Coronary artery (tissue), 2 donors: ENCODE measurements at regions not wholly inside any gene's neighbourhood (a gene's known extent, or its start where the extent isn't known, plus 50 kb on each side); places are given as distances from the start of the nearest gene placed in this dataset.
"Not testable (repeated sequence)": the region's sequence is repeated elsewhere in the genome, so short reads cannot be mapped to it uniquely, and the experiment has no call there.

Experiments
- DNase-seq: peaks from one replicate; pipeline ENCODE4 v3.0.0-alpha.2; 2017; ENCODE audit warnings: low spot score
- H3K27ac ChIP-seq, 2 donors: fragments of 200-600 bp; sonication (generic); one replicate each; pipeline ENCODE4 v1.5.1; 2016 to 2019
- H3K4me3 ChIP-seq: fragments of 200-600 bp; sonication (generic); 2 replicates; pipeline ENCODE4 v1.5.1; 2016; ENCODE audit warnings: mild to moderate bottlenecking, moderate library complexity
- CTCF ChIP-seq: fragments of 200-600 bp; sonication (generic); IDR thresholded peaks from one replicate; pipeline ENCODE4 v1.5.1; 2019; ENCODE audit warnings: antibody characterized with exemption

DNA sequence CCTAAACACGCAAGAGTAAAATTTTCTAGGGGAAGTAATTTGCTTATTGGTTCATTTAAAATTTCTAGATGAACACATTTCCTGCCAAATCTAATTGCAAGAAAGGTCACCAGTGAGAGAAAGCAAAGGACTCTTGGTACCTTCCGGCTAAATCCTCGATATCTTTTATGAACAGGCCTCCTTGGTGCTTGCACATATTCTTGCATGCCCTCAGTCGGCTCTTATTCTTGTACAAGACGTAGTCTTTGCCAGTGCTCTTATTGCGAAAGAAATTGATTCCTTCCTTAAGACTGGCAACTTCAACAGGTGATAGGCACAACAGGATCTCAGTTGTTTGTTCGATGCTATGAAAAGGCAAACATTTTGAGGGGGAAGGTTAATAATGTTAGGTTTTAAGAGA, 141.7 kb upstream of the CARMIL1 start:
- peak overlapping the region; percentile 93 to 97 for H3K27ac ChIP-seq
- peak overlapping the region; percentile 77 for H3K4me3 ChIP-seq
- no peak for DNase-seq
- no peak for TF ChIP-seq CTCF

- no peak for TF ChIP-seq CTCF
- Histone ChIP-seq H3K4me3 (peak overlapping the region; percentile 77), H3K27ac (peak overlapping the region; percentile 93 to 97)
- DNase-seq: no peak
These were observed 141.3 kb upstream of the CARMIL1 start for GRCh38 chr6:25137916-25138232.

DNA sequence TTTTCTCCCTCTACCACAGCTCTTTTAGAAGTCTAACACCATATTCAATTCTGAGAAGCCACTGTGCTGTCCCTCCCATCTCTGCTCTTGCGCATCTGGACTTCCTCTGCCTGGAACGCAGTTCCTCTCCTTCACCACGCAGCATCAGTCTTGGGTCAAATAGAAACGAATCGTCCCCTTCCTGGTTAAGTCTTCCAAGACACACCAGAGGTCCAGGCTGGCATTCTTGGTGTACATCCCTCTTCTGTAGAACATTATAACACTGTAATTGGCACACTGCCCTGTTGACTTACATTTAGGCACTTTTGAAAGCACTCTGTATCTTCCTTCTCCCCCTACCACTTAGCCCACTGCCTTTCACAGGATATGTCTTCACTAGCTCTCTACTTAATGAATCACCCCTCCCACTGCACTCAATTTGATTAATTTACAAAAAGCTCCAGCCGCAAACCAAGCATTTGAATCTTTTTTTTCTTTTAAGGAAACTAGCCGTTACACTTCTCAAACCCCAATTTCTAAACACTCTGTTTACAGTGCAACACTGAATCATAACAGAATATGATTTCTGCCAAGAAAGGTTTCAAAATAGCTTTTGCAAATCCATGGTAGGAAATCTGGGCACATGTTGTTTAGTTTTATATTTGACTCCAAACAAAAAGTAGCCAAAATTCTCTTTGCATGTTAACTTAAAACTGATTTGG, 140.8 kb upstream of the CARMIL1 start:
- no peak for TF ChIP-seq CTCF
- Histone ChIP-seq H3K4me3 (peak overlapping the region; percentile 77), H3K27ac (peak overlapping the region; percentile 93 to 97)
- DNase-seq: peak; percentile 78

- peak overlapping the region; percentile 93 to 97 for H3K27ac ChIP-seq
- peak overlapping the region; percentile 77 for H3K4me3 ChIP-seq
- DNase-seq: no peak
- no peak for TF ChIP-seq CTCF
These were observed 140.2 kb upstream of the CARMIL1 start for GRCh38 chr6:25138934-25139415.

- Histone ChIP-seq H3K4me3 (peak overlapping the region; percentile 77), H3K27ac (peak overlapping the region; percentile 93 to 97)
- not testable (repeated sequence) for DNase-seq
These were observed 139.6 kb upstream of the CARMIL1 start for GRCh38 chr6:25139608-25140007.

GRCh38 chr6:25142506-25142905, 136.7 kb upstream of the CARMIL1 start:
- no peak overlapping the region for H3K4me3 ChIP-seq
- no peak for DNase-seq
- H3K27ac ChIP-seq: no peak overlapping the region
- TF ChIP-seq CTCF: no peak

DNA sequence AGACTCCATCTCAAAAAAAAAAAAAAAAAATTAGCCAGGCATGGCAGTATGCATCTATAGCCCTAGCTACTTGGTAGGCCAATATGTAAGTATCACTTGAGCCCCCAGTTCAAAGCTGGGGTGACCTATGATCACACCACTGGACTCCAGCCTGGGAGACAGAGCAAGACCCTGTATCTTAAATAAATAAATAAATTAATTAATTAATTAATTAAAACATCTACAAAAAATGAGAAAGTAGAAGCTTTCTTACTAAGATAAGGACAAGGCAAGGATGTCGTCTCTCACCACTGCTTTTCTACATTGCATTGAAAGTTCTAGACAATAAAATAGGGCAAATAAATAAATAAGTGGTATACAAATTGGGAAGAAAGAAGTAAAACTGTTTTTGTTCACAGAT, 134.3 kb upstream of the CARMIL1 start:
- TF ChIP-seq CTCF: no peak
- no peak for DNase-seq
- no peak overlapping the region for H3K4me3 ChIP-seq
- no peak overlapping the region for H3K27ac ChIP-seq
